Testis (tissue), 2 donors: ENCODE measurements at regions not wholly inside any gene's neighbourhood (a gene's known extent, or its start where the extent isn't known, plus 50 kb on each side); places are given as distances from the start of the nearest gene placed in this dataset.

Source experiments
- DNase-seq: peaks from one replicate; pipeline ENCODE4 v3.0.0-alpha.2; 2019
- H3K27ac ChIP-seq, 2 donors: fragments of 200-600 bp; sonication (generic); one replicate each; pipeline ENCODE4 v1.5.1; 2019
- H3K27me3 ChIP-seq: fragments of 200-600 bp; sonication (generic); one replicate; pipeline ENCODE4 v1.5.1; 2019
- H3K36me3 ChIP-seq: fragments of 200-600 bp; sonication (generic); one replicate; pipeline ENCODE4 v1.5.1; 2017; ENCODE audit warnings: low read depth; ENCODE audit errors: missing control alignments
- H3K4me1 ChIP-seq: fragments of 200-600 bp; sonication (generic); one replicate; pipeline ENCODE4 v1.5.1; 2019
- H3K4me3 ChIP-seq, 2 donors: fragments of 200-600 bp; sonication (generic); one replicate each; pipeline ENCODE4 v1.5.1; 2017 to 2019
- H3K9me3 ChIP-seq: fragments of 200-600 bp; sonication (generic); one replicate; pipeline ENCODE4 v1.5.1; 2017
- POLR2A ChIP-seq: fragments of 450-650 bp; IDR thresholded peaks from one replicate; pipeline ENCODE4 v1.6.1; 2017; ENCODE audit warnings: antibody characterized with exemption, mild to moderate bottlenecking, moderate library complexity
- WGBS, 2 donors: methylation state at CpG; one replicate each; pipeline ENCODE4 v1.1.5; 2018; 5-methylcytosine and 5-hydroxymethylcytosine counted together
- intact Hi-C: fragments of 100-400 bp; cut with DNase I; formaldehyde crosslinking; loops from one replicate; pipeline ENCODE4 v1.15.1; 2023; ENCODE audit warnings: low total_unique reads
- TF ChIP-seq, protein P1 (sequence below), 3 experiments: fragments of 450-650 bp in 2 of 3; fragments of 200-600 bp in 1 of 3; sonication (generic) in 1 of 3; IDR thresholded peaks; one replicate each; pipeline ENCODE4 v1.5.1; 2016 to 2019; ENCODE audit warnings: antibody characterized with exemption in 3 of 3, mild to moderate bottlenecking in 2 of 3, moderate library complexity in 1 of 3

GRCh38 chrX:127300511-127300910 lies 481.0 kb downstream of the PRR32 start:
- Histone ChIP-seq H3K4me1 (no peaks in the 10 kb centered on the region), H3K27ac (no peak overlapping the region), H3K4me3 (no peak overlapping the region), H3K9me3 (no peaks in the 10 kb centered on the region), H3K36me3 (no peaks in the 10 kb centered on the region), H3K27me3 (no peaks in the 10 kb centered on the region)
- DNase-seq: no peak
- intact Hi-C loops: no loop called here
- TF ChIP-seq, protein P1, sequence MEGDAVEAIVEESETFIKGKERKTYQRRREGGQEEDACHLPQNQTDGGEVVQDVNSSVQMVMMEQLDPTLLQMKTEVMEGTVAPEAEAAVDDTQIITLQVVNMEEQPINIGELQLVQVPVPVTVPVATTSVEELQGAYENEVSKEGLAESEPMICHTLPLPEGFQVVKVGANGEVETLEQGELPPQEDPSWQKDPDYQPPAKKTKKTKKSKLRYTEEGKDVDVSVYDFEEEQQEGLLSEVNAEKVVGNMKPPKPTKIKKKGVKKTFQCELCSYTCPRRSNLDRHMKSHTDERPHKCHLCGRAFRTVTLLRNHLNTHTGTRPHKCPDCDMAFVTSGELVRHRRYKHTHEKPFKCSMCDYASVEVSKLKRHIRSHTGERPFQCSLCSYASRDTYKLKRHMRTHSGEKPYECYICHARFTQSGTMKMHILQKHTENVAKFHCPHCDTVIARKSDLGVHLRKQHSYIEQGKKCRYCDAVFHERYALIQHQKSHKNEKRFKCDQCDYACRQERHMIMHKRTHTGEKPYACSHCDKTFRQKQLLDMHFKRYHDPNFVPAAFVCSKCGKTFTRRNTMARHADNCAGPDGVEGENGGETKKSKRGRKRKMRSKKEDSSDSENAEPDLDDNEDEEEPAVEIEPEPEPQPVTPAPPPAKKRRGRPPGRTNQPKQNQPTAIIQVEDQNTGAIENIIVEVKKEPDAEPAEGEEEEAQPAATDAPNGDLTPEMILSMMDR (IDR thresholded peaks at IDR 0.05): no peak
- TF ChIP-seq POLR2A: no peak

DNA sequence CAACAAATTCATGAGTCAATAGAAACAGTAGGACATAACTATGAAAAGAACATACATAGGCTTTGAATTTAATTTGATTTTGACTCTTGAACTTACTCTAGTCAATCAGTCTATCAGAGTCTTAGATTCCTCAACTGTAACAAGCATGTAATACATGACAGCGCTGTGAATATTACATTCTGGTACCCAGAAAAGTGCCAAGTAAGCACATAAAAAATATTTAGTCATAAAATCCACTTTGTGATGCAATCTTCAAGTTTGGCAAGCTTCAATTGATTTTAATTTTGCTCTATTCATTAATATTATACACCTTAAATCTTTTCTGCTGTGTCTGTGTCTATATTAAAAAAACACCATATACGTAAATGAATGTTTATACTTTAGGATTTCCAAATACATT lies 483.3 kb downstream of the PRR32 start:
- TF ChIP-seq POLR2A: no peak
- TF ChIP-seq, protein P1 (IDR thresholded peaks at IDR 0.05): no peak
- H3K4me3 ChIP-seq: no peak overlapping the region
- H3K36me3 ChIP-seq: no peaks in the 10 kb centered on the region
- no peaks in the 10 kb centered on the region for H3K27me3 ChIP-seq
- 94 to 96% methylated on average over 2 of the region's 2 CpGs for WGBS, 2 donors
- no peaks in the 10 kb centered on the region for H3K9me3 ChIP-seq
- DNase-seq: no peak
- no peak overlapping the region for H3K27ac ChIP-seq
- no peaks in the 10 kb centered on the region for H3K4me1 ChIP-seq
- intact Hi-C loops: no loop called here

DNA sequence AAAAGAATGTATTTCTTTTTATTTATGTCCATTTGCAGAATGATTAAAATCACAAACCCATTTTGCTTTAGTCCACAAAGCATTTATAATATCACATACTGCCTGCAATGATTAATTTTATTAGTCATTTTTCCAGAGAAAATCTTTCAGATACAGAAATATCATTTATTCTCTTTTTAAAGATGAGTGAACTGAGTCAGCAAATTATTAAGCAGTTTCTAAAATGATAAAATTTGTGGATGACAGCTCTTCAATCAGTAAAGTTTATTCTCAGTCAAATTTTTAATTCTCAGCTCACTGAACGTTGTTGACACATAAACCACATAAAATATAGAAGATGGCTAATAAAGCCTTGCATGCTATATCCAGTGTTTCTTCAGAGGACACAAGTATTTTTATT lies 485.5 kb downstream of the PRR32 start:
- intact Hi-C loops: no loop called here
- TF ChIP-seq POLR2A: no peak
- TF ChIP-seq, protein P1 (IDR thresholded peaks at IDR 0.05): no peak
- H3K4me1 ChIP-seq: no peaks in the 10 kb centered on the region
- no peaks in the 10 kb centered on the region for H3K36me3 ChIP-seq
- no peak overlapping the region for H3K4me3 ChIP-seq
- H3K27me3 ChIP-seq: no peaks in the 10 kb centered on the region
- DNase-seq: no peak
- no peak overlapping the region for H3K27ac ChIP-seq
- 59 to 79% methylated on average over 1 of the region's 1 CpG for WGBS, 2 donors
- H3K9me3 ChIP-seq: no peaks in the 10 kb centered on the region

- Histone ChIP-seq H3K27me3 (no peaks in the 10 kb centered on the region), H3K4me3 (no peak overlapping the region), H3K27ac (no peak overlapping the region), H3K4me1 (no peaks in the 10 kb centered on the region), H3K9me3 (no peaks in the 10 kb centered on the region), H3K36me3 (no peaks in the 10 kb centered on the region)
- WGBS, 2 donors: 82% methylated on average over 7 of the region's 7 CpGs; no CpG with 5 or more reads in 1 of the 2 donors
- no peak for DNase-seq
- TF ChIP-seq, protein P1 (IDR thresholded peaks at IDR 0.05): no peak
- intact Hi-C loops: no loop called here
Measured at GRCh38 chrX:127306262-127306661, 486.7 kb downstream of the PRR32 start.

DNA sequence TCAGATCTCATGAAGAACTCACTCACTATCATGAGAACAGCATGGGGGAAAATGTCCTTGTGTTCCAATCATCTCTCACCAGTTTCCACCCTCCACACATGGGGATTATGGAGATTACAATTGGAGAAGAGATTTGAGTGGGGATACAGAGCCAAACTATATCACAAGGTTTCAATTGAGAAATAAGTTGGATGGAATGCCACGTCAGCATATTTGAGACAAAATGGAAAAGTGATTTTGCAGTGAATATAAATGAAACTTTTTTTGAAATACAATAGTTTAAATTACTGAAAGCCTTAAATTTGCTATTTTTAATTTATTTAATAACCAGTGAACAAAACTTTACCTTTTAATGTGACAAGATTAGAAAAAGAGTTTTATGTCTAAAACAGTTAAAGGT lies 494.1 kb downstream of the PRR32 start:
- Histone ChIP-seq H3K27me3 (no peaks in the 10 kb centered on the region), H3K4me3 (no peak overlapping the region), H3K36me3 (no peaks in the 10 kb centered on the region), H3K9me3 (no peaks in the 10 kb centered on the region), H3K27ac (no peak overlapping the region), H3K4me1 (no peaks in the 10 kb centered on the region)
- intact Hi-C loops: no loop called here
- WGBS, 2 donors: 76 to 83% methylated on average over 1 of the region's 1 CpG
- TF ChIP-seq, protein P1 (IDR thresholded peaks at IDR 0.05): no peak
- TF ChIP-seq POLR2A: no peak
- no peak for DNase-seq
